GM12878 (cell line): ENCODE measurements at regions not wholly inside any gene's neighbourhood (a gene's known extent, or its start where the extent isn't known, plus 50 kb on each side); places are given as distances from the start of the nearest gene placed in this dataset.

Experiments used
- ATAC-seq: fragments of 200-7000 bp; cut with Tn5 transposase; 3 replicates; pipeline ENCODE4 v1.9.1; 2020; ENCODE audit warnings: mild to moderate bottlenecking, moderate library complexity
- BruUV-seq: library from RNA; stranded (reverse); fragments of 400-500 nt; replicated peaks from 2 replicates; lab custom pipeline; 2021; lab: Mats Ljungman, UMichigan
- CTCF ChIA-PET: fragments of 300-600 bp; sonication (Branson Sonifier 250); formaldehyde crosslinking; extraction: SDS; loops from one replicate; lab custom pipeline; 2021; ENCODE audit warnings: inconsistent platforms; lab: Yijun Ruan, JAX
- POLR2A ChIA-PET: fragments of 350-600 bp; formaldehyde crosslinking; extraction: SDS; loops from one replicate; lab custom pipeline; 2021; ENCODE audit warnings: inconsistent platforms; lab: Charles Lee
- RAD21 ChIA-PET: fragments of 300-600 bp; sonication (Branson Sonifier 250); formaldehyde crosslinking; loops from one replicate; lab custom pipeline; 2023; ENCODE audit warnings: antibody characterized with exemption; ENCODE audit not compliant: unreplicated experiment; lab: Charles Lee
- SMC1A ChIA-PET: fragments of 300-600 bp; sonication (Branson Sonifier 250); formaldehyde crosslinking; loops from one replicate; lab custom pipeline; 2023; ENCODE audit not compliant: unreplicated experiment, uncharacterized antibody; lab: Charles Lee
- DNase-seq: peaks from one replicate; pipeline ENCODE4 v3.0.0-alpha.2; 2011; ENCODE audit warnings: low read depth, low spot score
- FAIRE-seq: peaks from 3 replicates; lab custom pipeline; 2011; peaks lifted over from hg19 to GRCh38; lab: Jason Lieb, UNC
- H2AFZ ChIP-seq: 2 replicates; pipeline ENCODE4 v1.6.0; 2011; ENCODE audit warnings: low read depth, low read length, control low read depth; ENCODE audit not compliant: control insufficient read depth
- H3K27ac ChIP-seq: 2 replicates; pipeline ENCODE4 v1.5.1; 2011; ENCODE audit warnings: control low read depth; ENCODE audit not compliant: control insufficient read depth, insufficient read depth
- H3K27me3 ChIP-seq, 2 experiments: replicated peaks in 1 of 2; 2 replicates each; pipeline versions ENCODE4 v1.6.0 to v1.6.1; 2011; ENCODE audit warnings: low read length in 1 of 2; ENCODE audit not compliant: control insufficient read depth in 2 of 2, insufficient read depth in 2 of 2
- H3K36me3 ChIP-seq, 2 experiments: 2 replicates each; pipeline ENCODE4 v1.5.1; 2011; ENCODE audit warnings: low read length in 1 of 2; ENCODE audit not compliant: control insufficient read depth in 2 of 2, insufficient read depth in 2 of 2
- H3K4me1 ChIP-seq: 2 replicates; pipeline ENCODE4 v1.6.1; 2011; ENCODE audit warnings: mild to moderate bottlenecking, low read length, moderate library complexity, mixed read lengths; ENCODE audit not compliant: control insufficient read depth, insufficient read depth
- H3K4me2 ChIP-seq: 2 replicates; pipeline ENCODE4 v1.6.0; 2011; ENCODE audit warnings: control low read depth; ENCODE audit not compliant: control insufficient read depth, insufficient read depth
- H3K4me3 ChIP-seq: fragments of 200-600 bp; sonication (generic); 2 replicates; pipeline ENCODE4 v1.5.1; 2016
- H3K79me2 ChIP-seq: 2 replicates; pipeline ENCODE4 v1.6.0; 2011; ENCODE audit warnings: low read length; ENCODE audit not compliant: control insufficient read depth, insufficient read depth
- H3K9ac ChIP-seq: 2 replicates; pipeline ENCODE4 v1.8.0; 2011; ENCODE audit warnings: low read length, control low read depth, mixed read lengths; ENCODE audit not compliant: control insufficient read depth, insufficient read depth
- H3K9me3 ChIP-seq: replicated peaks from 3 replicates; pipeline ENCODE4 v1.5.1; 2011; ENCODE audit warnings: mild to moderate bottlenecking, low read length; ENCODE audit not compliant: control insufficient read depth, insufficient read depth
- H4K20me1 ChIP-seq: 2 replicates; pipeline ENCODE4 v1.6.0; 2011; ENCODE audit not compliant: control insufficient read depth, insufficient read depth
- CBFB ChIP-seq: IDR thresholded peaks from 2 replicates; pipeline ENCODE4 v1.6.1; 2016; ENCODE audit warnings: antibody characterized with exemption, low read depth
- GABPA ChIP-seq: IDR thresholded peaks from 2 replicates; pipeline ENCODE4 v1.6.1; 2014; ENCODE audit warnings: antibody characterized with exemption, low read depth, mild to moderate bottlenecking, inconsistent platforms
- HCFC1 ChIP-seq: fragments of 150-350 bp; IDR thresholded peaks from 2 replicates; pipeline ENCODE4 v1.6.1; 2014; ENCODE audit warnings: low read length
- IRF4 ChIP-seq: IDR thresholded peaks from 2 replicates; pipeline ENCODE4 v1.6.1; 2011; ENCODE audit warnings: low read depth, low read length
- LARP7 ChIP-seq: fragments of 450-650 bp; IDR thresholded peaks from 2 replicates; pipeline ENCODE4 v1.6.1; 2017; ENCODE audit warnings: mild to moderate bottlenecking
- MYB ChIP-seq: fragments of 150-350 bp; IDR thresholded peaks from 2 replicates; pipeline ENCODE4 v1.6.1; 2014; ENCODE audit warnings: mild to moderate bottlenecking, low read depth, low read length, borderline replicate concordance
- NR2F1 ChIP-seq: fragments of 450-650 bp; conservative IDR thresholded peaks from 2 replicates; pipeline ENCODE4 v1.6.1; 2017; ENCODE audit warnings: mild to moderate bottlenecking
- PBX3 ChIP-seq: IDR thresholded peaks from 2 replicates; pipeline ENCODE4 v1.6.1; 2011; ENCODE audit warnings: mild to moderate bottlenecking, low read depth, low read length, moderate library complexity; ENCODE audit not compliant: insufficient replicate concordance
- PKNOX1 ChIP-seq: fragments of 450-650 bp; IDR thresholded peaks from 2 replicates; pipeline ENCODE4 v1.6.1; 2016; ENCODE audit warnings: mild to moderate bottlenecking
- POLR2AphosphoS2 ChIP-seq: IDR thresholded peaks from 2 replicates; pipeline ENCODE4 v1.6.1; 2011; ENCODE audit warnings: low read depth, mild to moderate bottlenecking, low read length, improper control_type of control experiment, moderate library complexity
- SMARCA5 ChIP-seq: fragments of 450-650 bp; IDR thresholded peaks from 2 replicates; pipeline ENCODE4 v1.6.1; 2017; ENCODE audit warnings: mild to moderate bottlenecking
- TCF7 ChIP-seq: IDR thresholded peaks from 2 replicates; pipeline ENCODE4 v1.6.1; 2014; ENCODE audit warnings: antibody characterized with exemption, borderline replicate concordance
- WGBS: methylation state at CpG from one replicate; pipeline ENCODE4 v1.1.6; 2016; ENCODE audit warnings: low lambda C conversion rate; ENCODE audit not compliant: insufficient replicate concordance, insufficient coverage; ENCODE audit errors: missing lambda C conversion rate; 5-methylcytosine and 5-hydroxymethylcytosine counted together
- in situ Hi-C: fragments of 300-500 bp; cut with MboI; formaldehyde crosslinking; loops from 9 replicates; pipeline ENCODE4 v1.14.3; 2018; ENCODE audit warnings: mixed read lengths
- intact Hi-C: fragments of 100-400 bp; cut with micrococcal nuclease; formaldehyde crosslinking; loops from one replicate; pipeline ENCODE4 v1.14.2; 2022; ENCODE audit not compliant: unreplicated experiment
- TF ChIP-seq, protein P1 (sequence below): IDR thresholded peaks from 2 replicates; pipeline ENCODE4 v1.6.1; 2011; ENCODE audit warnings: low read depth, mild to moderate bottlenecking, low read length, moderate library complexity, borderline replicate concordance; ENCODE audit errors: extremely low read depth
- TF ChIP-seq, protein P2 (sequence below): IDR thresholded peaks from 2 replicates; pipeline ENCODE4 v1.6.1; 2011; ENCODE audit warnings: borderline replicate concordance, low read depth, mild to moderate bottlenecking, moderate library complexity, mixed read lengths, low read length; ENCODE audit not compliant: insufficient read depth; ENCODE audit errors: extremely low read length

DNA sequence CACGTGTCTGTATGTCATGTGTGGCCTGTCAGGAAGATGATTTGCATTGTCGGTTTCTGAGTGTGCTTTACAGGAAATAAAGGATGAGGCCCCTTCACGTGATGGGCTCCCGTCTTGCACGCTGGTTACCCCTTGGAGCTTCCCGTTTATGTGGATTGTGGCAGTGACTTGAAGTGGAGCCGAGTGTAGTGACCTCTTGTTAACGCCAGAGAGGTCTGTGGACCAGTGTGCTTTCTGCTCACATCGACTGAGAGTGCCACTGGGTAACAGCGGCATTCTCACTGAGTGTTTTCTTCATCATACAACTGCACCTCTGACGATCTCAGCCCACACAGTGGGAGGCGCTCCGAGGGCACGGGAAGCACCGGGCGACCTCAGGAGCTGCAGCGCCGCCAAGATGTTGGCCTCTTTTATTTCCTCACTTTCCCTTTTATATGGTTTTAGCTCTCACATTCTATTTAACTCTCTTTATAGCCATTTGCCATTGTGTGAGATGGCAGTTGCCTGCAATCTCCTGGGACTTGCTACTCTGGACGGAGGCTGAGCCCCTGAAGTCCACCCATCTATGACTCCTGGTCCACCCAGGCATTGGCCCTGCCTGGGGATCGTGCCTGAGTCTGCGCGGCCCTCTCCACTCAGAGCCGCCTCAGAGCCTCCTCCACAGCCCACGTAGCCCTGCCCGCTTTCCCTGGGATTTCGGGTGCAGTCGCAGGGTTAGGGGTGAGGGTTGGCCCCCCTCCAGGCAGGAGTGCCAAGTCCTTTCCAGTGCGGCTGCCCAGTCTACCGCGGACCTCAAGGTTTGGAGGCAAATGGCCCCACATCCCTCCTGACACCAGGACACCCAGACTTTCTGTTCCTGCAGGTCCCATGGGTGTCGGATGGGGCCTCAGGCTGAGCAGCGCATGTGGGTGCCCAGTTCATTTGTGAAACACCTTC lies 238.9 kb downstream of the ERMARD start:
- CTCF ChIA-PET, result no interaction called here
- Histone ChIP-seq H3K27ac (no peak overlapping the region), H3K4me2 (peak overlapping the region; percentile 20; the same call in 1 of the 2 replicates)

GRCh38 chr6:169989594-169989993 lies 238.2 kb downstream of the ERMARD start:
- Histone ChIP-seq H3K9ac (no peak overlapping the region), H3K4me2 (no peak overlapping the region; the same call in 1 of the 2 replicates), H3K4me3 (no peak overlapping the region), H3K4me1 (peaks cover 4% of the 10 kb centered on the region), H3K27me3 (no peaks in the 10 kb centered on the region), H2AFZ (no peak overlapping the region; the same call in 1 of the 2 replicates), H3K27ac (no peak overlapping the region), H3K79me2 (no peaks in the 10 kb centered on the region), H3K36me3 (no peaks in the 10 kb centered on the region), H3K9me3 (no peaks in the 10 kb centered on the region; the same call in 2 of the 3 replicates), H4K20me1 (no peaks in the 10 kb centered on the region)
- no TSS peak for BruUV-seq
- ChIA-PET CTCF (no interaction called here), SMC1A (no interaction called here), POLR2A (no interaction called here), RAD21 (no interaction called here)
- FAIRE-seq (no peak), DNase-seq (no peak), ATAC-seq (no peak)
- intact Hi-C loops (no loop called here), in situ Hi-C loops (no loop called here)
- 35% methylated on average over 8 of the region's 8 CpGs for WGBS
- no peak for TF ChIP-seq PKNOX1
- TF ChIP-seq CBFB, result no peak
- TF ChIP-seq GABPA, result no peak
- peak; percentile 0 for TF ChIP-seq PBX3
- TF ChIP-seq, protein P1, sequence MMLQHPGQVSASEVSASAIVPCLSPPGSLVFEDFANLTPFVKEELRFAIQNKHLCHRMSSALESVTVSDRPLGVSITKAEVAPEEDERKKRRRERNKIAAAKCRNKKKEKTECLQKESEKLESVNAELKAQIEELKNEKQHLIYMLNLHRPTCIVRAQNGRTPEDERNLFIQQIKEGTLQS, result no peak
- no peak for TF ChIP-seq TCF7
- no peak for TF ChIP-seq MYB
- no peak for TF ChIP-seq IRF4
- no peak for TF ChIP-seq HCFC1
- TF ChIP-seq NR2F1, result no peak
- TF ChIP-seq POLR2AphosphoS2, result no peak
- no peak for TF ChIP-seq LARP7

More for the DNA sequence above, 238.9 kb downstream of the ERMARD start:
- H3K9ac ChIP-seq, result no peak overlapping the region
- POLR2A ChIA-PET, result no interaction called here
- FAIRE-seq (no peak), DNase-seq (no peak)
- no peaks in the 10 kb centered on the region for H4K20me1 ChIP-seq
- 33% methylated on average over 32 of the region's 32 CpGs for WGBS
- H3K36me3 ChIP-seq, result no peaks in the 10 kb centered on the region
- TF ChIP-seq SMARCA5, result no peak
- TF ChIP-seq, protein P2, sequence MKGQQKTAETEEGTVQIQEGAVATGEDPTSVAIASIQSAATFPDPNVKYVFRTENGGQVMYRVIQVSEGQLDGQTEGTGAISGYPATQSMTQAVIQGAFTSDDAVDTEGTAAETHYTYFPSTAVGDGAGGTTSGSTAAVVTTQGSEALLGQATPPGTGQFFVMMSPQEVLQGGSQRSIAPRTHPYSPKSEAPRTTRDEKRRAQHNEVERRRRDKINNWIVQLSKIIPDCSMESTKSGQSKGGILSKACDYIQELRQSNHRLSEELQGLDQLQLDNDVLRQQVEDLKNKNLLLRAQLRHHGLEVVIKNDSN, result peak; percentile 26
- TF ChIP-seq, all 136 proteins: peak for 1
- ChIA-PET RAD21 (no interaction called here), SMC1A (no interaction called here)
- intact Hi-C loops, result no loop called here
- no peak for ATAC-seq
- H3K79me2 ChIP-seq, result no peaks in the 10 kb centered on the region
- peaks cover 4% of the 10 kb centered on the region for H3K4me1 ChIP-seq
- BruUV-seq, result no TSS peak
- no peak overlapping the region for H3K4me3 ChIP-seq
- in situ Hi-C loops, result no loop called here
- H2AFZ ChIP-seq, result peak overlapping the region; percentile 49
- no peaks in the 10 kb centered on the region; the same call in 2 of the 3 replicates for H3K9me3 ChIP-seq
- no peaks in the 10 kb centered on the region for H3K27me3 ChIP-seq
